ENCODE measurements at regions not wholly inside any gene's neighbourhood (a gene's known extent, or its start where the extent isn't known, plus 50 kb on each side); places are given as distances from the start of the nearest gene placed in this dataset.

GRCh38 chrX:46308110-46308509 is 237.1 kb downstream of the ZNF674 start:
- no peak for TF ChIP-seq ZNF785 (tag by site-specific recombination; IDR thresholded peaks at IDR 0.05)
- TF ChIP-seq CTCF (tag by site-specific recombination; IDR thresholded peaks at IDR 0.05) = no peak
- no peak for TF ChIP-seq YY1 (tag by site-specific recombination; IDR thresholded peaks at IDR 0.05)
- no peak for TF ChIP-seq BCL11A (tag by site-specific recombination; IDR thresholded peaks at IDR 0.05; ENCODE audit: low read depth)

Measured in HEK293 (cell line).